VCaP (cell line): ENCODE measurements at regions not wholly inside any gene's neighbourhood (a gene's known extent, or its start where the extent isn't known, plus 50 kb on each side); places are given as distances from the start of the nearest gene placed in this dataset.

ENCODE experiments used
- H3K27ac ChIP-seq: fragments of 450-650 bp; 2 replicates; pipeline ENCODE4 v1.5.1; 2017
- TF ChIP-seq, protein P1 (sequence below): fragments of 450-650 bp; conservative IDR thresholded peaks from 2 replicates; pipeline ENCODE4 v1.5.1; 2017; ENCODE audit warnings: mild to moderate bottlenecking, moderate library complexity

DNA sequence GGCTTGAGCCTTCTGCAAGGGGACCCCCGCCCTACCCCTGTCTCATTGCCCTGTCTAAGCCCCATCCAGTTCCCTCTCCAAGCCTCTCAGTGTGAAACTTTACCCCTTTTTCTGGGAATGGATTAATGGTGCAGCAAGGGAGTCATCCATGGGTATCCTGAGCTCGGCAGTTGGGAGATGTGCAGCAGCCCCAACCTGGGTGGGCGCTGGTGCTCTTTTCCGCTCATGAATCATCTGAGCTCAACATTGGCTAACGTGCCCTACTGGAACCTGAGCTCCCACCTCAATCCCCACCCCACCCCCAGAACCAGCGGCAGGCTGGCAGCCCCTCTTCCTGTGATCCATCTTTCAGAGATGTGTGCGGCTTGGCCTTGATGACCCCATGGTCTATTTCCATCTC is 130.3 kb upstream of the MSX1 start:
- TF ChIP-seq, protein P1, sequence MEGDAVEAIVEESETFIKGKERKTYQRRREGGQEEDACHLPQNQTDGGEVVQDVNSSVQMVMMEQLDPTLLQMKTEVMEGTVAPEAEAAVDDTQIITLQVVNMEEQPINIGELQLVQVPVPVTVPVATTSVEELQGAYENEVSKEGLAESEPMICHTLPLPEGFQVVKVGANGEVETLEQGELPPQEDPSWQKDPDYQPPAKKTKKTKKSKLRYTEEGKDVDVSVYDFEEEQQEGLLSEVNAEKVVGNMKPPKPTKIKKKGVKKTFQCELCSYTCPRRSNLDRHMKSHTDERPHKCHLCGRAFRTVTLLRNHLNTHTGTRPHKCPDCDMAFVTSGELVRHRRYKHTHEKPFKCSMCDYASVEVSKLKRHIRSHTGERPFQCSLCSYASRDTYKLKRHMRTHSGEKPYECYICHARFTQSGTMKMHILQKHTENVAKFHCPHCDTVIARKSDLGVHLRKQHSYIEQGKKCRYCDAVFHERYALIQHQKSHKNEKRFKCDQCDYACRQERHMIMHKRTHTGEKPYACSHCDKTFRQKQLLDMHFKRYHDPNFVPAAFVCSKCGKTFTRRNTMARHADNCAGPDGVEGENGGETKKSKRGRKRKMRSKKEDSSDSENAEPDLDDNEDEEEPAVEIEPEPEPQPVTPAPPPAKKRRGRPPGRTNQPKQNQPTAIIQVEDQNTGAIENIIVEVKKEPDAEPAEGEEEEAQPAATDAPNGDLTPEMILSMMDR, result no peak
- no peak overlapping the region for H3K27ac ChIP-seq

DNA sequence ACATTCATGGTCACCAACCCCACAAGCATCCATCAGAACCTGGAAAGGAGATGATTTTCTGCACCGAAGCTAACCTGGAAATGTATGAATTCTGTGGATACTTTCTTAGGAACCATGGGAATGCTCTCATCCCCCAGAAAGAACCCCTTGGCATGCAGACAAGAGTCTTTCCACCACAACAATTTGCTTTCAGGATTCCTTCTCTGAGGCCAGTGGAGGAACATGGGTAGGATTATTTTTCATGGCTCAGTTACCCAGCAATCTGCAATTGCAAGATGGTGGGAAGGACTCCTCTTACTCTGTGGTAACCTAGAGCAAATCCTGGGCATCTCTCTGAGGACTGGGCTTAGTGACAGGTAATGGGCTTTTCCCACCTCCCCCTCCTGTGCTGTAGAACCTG is 131.9 kb upstream of the MSX1 start:
- TF ChIP-seq, protein P1, result no peak
- no peak overlapping the region for H3K27ac ChIP-seq

DNA sequence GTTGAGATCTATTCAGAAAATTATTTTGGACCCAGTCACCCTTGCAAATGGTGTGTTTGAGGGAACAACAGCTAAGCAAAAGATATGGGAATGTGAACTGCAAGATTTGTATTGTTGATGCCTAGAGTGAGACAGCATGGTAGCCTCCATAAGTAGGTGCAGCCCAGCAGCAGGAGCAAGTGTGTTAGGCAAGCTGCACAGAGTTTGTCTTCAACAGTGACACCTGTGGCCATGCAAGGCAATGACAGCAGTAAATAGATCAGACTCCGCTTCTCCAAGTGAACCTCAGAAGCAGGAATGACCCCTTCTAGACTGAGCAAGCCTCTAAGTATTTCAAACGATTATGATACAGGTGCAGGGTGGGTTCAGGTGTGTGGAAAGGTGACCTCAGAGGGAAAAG is 133.4 kb upstream of the MSX1 start:
- TF ChIP-seq, protein P1, result no peak
- H3K27ac ChIP-seq, result no peak overlapping the region

DNA sequence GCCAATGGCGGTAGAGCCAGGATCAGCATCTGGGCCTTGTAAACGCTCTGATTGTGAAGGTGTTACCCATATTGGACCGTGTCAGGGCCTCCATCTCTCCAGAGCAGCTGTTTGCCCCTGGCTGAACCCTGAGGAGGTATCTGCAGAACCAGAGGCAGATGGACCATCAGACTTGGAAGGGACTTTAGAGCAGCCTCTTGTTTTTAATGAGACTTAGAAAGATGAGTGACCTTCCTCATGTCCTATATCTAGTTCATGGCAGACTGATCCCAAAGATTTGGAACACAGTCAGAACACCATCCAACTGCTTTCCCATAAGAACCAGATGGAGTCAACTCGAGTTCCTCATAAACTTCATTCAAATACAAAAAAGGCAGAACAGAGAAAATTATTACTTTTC is 135.1 kb upstream of the MSX1 start:
- no peak overlapping the region for H3K27ac ChIP-seq
- TF ChIP-seq, protein P1, result no peak

DNA sequence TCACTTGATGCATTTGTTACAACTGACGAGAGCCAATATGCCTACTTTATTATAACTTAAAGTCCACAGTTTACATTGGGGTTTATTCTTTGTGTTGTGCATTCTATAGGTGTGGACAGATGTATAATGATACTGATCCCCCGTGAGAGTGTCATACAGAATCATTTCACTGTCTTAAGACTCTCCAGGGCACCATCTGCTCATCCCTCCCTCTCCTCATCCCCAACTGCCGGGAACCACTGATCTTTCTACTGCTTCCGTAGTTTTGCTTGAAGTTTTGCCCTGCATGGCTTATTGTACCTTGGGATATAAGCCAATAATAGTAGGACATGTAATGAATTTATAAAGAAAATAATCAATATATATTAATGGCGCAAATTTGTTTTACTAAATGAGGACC is 137.8 kb upstream of the MSX1 start:
- TF ChIP-seq, protein P1, result no peak

DNA sequence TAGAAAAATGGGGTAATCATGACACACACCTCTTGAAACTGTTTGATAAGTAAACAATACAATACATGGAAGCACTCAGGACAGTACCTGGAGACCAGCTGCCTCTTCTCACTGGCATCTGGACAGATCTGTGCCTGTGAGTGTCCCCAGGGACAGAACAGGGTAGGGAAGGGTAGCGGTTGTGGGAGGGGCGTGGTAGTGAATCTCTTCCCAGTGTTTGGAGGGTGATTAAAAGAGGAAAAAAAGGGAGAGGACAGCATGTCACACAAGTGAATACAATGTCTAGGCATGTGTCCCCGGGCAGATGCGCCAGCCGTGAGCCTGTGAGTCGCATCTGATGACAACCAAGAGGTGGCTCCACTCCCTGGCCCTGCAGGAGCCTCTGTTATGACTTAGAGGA is 138.8 kb upstream of the MSX1 start:
- TF ChIP-seq, protein P1, result no peak

More for the DNA sequence above, 137.8 kb upstream of the MSX1 start:
- no peak overlapping the region for H3K27ac ChIP-seq

DNA sequence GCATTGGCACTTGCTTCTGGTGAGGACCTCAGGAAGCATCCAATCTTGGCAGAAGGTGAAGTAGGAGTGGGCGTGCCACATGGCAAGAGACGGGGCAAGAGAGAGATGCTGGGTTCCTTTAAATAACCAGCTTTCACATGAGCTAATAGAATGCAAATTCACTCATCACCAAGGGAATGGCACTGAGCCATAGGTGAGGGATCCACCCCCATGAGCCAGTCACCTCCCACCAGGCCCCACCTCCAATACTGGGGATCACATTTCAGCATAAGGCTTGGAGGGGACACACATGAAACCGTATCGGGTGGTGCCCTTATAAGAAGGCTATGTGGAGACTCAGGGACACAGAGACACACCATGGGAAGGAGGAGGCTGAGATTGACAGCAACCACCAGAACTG is 140.0 kb upstream of the MSX1 start:
- H3K27ac ChIP-seq, result no peak overlapping the region
- TF ChIP-seq, protein P1, result no peak

More for the DNA sequence above, 138.8 kb upstream of the MSX1 start:
- no peak overlapping the region for H3K27ac ChIP-seq

DNA sequence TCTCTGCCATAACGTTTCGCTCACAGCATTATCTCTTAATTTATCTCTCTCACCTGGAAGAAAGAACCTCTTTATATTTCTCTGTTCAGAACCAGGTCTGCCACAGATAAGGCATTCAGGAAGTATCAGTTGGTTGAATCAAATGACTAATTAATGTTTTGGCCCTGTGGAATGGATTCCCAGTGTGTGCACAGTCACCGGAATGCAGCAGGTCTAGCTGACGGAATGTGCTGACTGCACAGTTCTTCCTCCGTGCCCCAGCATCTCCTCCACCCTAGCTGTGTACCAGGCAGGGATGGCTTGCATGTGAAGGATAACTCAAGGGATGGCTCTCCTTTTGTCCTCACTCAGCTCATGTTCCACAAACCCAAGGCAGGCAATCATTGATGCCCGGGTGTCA is 141.8 kb upstream of the MSX1 start:
- TF ChIP-seq, protein P1, result no peak
- no peak overlapping the region for H3K27ac ChIP-seq
